GM18870 (cell line): ENCODE measurements at regions not wholly inside any gene's neighbourhood (a gene's known extent, or its start where the extent isn't known, plus 50 kb on each side); places are given as distances from the start of the nearest gene placed in this dataset.
"Not testable (repeated sequence)": the region's sequence is repeated elsewhere in the genome, so short reads cannot be mapped to it uniquely, and the experiment has no call there.

ENCODE experiments used
- ATAC-seq: cut with Tn5 transposase; IDR thresholded peaks from one replicate; pipeline ENCODE4 v1.9.1; 2021; ENCODE audit warnings: moderate library complexity; ENCODE audit not compliant: unreplicated experiment

DNA sequence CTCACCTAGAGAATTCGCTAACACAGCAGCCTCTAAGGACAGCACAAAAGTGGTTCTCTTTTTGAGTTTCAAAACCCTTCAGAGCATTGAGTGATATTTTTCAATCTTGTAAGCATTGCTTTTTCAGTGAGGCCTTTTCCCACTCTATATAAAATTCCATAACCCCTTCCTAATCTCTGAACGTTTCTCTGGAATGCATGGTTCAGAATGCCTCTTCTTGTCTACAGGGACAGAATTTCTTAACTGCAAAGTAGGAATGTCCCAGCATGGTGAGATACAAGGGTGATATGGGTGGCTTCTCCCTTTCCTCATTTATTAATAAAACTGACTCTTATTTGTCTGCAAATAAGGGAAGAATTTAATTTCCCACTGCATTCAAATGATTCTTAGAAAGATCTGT is 377.9 kb downstream of the LTN1 start:
- no peak for ATAC-seq

DNA sequence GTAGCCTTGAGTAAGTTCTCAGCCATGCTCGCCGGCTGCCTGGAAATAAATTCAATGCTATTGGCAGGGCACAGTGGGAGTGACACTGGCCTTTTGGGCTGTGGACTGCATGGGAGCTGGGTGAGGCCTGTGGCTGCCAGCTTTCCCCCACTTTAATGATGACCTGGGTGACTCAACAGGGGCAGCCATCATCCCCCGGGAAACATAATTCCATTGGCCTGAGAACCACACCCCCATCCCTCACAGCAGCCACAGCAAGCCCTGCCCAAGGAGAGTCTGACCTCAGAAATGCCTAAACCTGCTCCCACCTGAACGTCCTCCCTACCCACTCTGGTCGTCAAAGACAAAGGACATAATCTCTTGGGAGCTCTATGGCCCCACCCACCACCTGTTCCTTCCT is 384.0 kb downstream of the LTN1 start:
- ATAC-seq: no peak

DNA sequence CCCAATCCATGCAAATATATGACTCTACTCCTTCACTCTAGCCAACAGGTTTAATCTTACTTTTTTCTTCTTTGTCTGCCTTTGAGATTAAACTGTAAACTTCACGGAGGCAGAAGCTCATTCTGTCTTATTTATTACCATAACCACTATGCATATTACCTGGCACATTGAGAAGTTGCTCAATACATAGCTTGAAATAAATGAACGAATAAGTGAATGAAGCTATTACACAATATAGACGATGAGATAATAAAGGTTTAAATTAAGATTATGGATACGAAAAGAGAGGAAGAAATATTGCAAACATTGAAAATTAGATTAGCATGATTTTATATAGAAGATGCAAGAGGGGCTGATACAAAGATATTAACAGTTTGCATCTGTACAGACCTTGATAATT is 385.1 kb downstream of the LTN1 start:
- ATAC-seq: no peak

DNA sequence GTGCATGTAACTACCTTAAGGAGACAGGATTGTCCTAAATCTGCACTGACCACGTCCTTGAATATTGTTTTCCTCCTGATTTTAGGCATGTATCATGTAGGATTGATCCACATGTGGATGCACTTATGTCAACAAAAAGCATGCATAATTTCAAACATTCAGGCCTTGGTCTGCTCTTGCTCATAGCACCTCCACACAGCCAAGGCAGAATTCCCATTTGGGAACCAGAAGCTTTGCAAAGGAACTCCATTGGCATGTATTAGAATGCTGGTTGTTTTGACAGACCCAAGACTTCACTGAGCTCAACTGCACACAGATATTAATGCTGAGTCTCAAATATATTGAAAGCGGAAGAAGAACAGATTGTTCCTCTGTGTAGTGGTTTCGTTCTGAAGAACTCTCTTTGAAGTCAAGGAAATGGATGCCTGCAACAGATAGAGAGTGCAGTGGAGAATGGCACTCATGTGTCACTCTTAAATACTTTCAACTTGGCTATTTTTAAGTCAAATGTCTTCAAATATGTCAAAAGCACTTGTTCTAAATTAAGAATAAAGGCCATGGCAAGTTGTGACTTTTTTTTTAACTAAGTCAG is 387.6 kb downstream of the LTN1 start:
- peak; percentile 99 for ATAC-seq

DNA sequence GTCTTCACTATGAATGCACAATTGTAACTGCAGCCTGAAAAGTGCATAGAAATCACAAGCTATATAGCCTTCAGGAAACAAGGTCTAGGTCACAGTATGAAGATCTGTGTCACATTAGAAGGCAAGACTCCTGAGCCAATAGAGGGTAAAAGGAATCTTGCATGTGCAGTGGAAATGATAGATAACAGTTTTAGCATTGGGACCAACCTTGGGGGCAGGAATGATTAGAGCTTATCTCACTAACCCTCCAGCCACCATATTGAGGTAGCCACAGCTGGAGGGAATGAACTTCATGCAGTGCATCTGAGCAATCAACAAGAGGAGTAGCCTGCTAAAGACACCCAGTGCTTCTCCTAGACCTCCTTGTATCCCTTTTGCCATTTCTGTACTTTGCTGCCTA is 390.1 kb downstream of the LTN1 start:
- no peak for ATAC-seq

DNA sequence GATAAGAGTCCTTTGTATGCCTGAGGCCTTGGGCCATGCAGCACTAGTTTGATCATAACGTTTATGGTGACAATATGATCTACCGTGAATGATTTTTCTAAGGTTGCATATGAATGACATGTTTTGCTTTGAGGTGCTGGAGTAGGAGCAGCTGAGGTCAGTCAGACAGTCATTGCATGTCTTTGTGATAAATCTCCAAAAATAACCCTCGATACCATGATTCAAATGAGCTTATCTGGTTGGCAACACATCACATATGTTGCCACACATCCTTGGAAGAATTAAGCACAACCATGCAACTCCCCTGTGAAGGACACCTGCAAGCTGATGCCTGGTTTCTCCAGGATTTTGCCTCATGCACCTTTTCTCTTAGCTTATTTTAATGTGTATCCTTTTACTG is 394.5 kb downstream of the LTN1 start:
- ATAC-seq: no peak

DNA sequence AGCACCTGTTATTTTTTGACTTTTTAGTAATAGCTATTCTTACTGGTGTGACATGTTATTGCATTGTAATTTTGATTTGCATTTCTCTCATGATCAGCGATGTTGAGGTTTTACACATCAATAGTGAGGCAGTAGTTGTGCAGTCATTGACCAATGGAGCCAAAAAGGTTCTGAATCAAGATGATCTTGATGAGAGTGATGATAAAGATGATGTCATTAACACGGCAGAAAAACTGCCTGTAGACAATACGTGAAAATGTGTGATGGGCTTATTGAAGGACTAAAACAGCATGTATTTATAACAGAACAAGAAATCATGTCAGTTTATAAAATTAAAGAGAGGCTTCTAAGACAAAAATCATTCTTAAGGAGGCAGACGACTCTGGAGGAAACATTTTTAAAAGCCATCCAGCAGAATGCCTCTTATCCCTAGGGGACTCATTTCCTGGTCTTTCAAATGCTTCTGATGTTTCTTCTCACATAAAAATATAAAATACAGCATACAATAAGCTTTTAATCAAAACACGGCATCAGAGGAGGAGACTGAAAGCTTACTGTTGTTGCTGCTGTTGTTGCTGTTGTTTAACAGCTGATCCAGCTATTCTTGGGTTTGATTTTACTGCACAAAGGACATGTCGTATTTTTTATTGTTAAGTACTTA is 400.3 kb downstream of the LTN1 start:
- ATAC-seq: no peak

DNA sequence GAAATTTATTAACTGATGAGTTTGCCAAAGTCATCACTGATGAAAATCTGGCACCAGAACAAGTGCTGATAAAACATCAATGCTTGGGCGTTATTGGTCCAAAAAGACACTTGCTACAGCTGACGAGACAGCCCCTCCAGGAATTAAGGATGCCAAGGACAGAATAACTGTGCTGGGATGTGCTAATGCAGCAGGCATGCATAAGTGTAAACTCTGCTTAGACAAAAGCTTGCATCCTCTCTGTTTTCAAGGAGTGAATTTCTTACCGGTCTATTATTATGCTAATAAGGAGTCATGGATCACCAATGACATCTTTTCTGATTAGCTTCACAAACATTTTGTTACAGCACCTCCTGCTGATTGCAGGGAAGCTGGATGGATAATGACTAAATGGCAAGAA is 402.0 kb downstream of the LTN1 start:
- no peak for ATAC-seq

DNA sequence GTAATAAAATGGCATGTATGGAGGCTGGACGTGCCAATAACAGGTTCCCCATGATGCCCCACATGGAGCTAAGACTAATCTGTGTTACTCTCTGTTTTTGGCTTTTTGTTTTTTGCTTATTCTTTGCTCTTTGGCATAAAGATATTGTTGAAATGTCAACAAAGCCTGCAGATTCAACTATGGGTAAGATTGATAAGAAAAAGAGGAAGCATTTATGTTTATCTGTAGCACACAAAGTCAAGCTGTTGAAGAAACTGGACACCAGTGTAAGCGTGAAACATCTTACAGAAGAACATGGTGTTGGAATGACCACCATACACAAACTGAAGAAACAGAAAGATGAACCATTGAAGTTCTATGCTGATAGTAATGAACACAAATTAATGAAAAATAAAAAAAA is 402.7 kb downstream of the LTN1 start:
- no peak for ATAC-seq

DNA sequence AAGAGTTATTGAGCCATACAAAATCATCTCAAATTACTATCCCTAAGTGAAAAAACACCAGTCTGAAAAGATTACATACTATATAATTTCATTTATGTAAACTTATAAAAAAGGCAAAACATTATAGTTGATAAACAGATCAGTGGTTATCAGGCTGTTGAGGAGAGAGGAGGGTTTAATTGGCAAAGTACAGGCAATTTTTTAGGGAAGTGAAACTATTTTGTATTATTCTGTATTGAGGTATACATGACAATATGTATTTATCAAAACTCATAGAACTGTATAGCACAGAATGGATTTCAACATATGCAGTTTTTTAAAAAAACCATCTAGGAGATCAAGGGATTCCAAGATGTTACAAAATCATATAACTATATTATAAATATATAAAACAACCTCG is 403.7 kb downstream of the LTN1 start:
- no peak for ATAC-seq

DNA sequence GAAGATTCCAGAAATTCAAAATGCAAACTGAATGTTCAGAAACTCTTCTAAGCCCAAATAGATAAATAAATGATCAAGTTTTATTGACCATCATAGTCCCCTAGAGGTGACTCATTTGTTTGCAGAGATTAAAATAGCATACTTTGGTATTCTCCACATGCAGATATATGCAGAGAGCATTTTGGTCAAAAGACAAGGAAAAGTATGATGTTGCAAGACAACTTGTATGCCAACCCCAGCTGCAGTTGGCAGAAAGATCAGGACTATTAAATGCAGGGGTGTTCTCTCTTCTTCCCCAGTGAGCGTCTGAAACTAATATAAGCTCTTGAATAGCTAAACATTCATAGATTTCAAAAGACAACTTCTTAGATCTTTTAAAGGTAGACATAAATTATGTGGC is 404.9 kb downstream of the LTN1 start:
- no peak for ATAC-seq

DNA sequence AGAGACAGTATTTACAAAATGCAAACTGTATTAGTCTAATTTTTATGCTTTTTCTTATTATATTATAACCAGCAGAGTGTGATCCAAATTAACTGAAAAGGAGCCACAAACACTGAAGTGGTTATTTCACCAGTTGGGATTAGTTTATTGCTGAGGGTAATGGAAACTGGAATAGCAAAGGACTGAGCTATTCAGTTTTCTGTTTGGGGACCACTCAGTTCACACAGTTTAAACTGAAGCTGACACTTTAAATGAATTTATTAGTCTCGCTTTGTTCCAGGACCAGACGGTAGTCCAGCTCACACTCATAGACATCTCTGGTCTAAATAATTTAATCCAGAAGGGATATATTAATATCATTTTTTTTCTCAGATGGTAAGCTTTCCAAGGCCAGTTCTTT is 410.7 kb downstream of the LTN1 start:
- ATAC-seq: no peak

DNA sequence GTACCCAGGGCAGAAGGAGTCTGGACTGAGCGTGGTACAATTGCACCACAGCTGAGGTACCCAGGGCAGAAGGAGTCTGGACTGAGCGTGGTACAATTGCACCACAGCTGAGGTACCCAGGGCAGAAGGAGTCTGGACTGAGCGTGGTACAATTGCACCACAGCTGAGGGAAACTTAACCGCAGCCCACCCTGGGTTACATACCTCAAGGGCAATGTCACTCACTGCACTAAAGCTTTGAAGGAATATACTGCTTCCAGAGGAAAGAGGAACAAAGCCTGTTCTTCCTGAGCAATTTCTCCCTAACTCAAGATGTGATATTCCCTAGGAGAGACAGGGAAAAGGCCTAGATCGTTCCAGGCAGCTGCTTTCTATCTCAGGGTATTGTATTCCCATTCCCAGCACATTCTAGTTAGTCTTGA is 411.4 kb downstream of the LTN1 start:
- ATAC-seq: not testable (repeated sequence)

DNA sequence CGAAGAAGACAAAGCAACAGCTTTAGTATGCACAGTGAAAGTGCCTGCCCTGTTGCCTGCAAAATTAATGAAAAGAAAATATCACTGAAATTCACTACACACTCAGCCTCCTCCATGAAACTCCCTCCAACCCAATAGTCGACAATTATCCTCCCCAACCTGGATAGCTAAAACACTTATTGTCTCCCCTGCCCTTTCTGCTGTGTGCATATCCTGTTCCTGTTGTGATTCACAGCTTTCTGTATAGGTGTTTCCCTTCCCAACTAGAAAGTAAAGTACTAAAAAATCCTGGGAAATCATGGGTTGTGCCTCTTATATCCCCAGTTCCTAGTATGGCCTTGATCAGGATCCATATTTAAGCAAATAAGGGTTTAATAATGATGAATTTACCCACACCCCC is 412.1 kb downstream of the LTN1 start:
- ATAC-seq: no peak

DNA sequence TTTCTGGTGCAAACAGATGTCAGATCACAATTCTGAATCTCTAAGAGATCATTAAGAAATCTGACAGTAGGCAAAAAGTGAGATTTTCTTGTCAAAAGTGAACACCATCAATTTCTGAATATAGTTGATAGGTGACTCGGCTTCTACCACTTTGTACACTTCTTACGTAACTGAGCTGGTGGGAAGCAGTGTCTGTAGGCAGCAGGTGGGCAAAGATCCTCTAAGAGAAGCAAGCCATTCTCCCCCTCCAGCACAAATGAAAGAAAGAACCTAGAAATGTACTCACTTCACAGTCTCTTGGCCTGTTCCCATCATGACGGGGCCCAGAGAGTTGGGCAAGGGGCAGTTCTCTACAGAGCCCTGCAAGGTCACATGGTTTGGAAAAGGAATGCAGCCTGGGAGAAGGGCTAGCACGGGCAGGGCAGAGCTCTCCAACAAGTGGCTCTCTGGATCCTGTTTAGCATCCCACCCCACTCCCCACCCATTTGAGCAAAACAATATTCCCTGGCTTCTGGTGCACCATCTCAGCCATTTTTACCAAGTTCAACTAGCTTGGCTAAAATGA is 412.6 kb downstream of the LTN1 start:
- no peak for ATAC-seq

DNA sequence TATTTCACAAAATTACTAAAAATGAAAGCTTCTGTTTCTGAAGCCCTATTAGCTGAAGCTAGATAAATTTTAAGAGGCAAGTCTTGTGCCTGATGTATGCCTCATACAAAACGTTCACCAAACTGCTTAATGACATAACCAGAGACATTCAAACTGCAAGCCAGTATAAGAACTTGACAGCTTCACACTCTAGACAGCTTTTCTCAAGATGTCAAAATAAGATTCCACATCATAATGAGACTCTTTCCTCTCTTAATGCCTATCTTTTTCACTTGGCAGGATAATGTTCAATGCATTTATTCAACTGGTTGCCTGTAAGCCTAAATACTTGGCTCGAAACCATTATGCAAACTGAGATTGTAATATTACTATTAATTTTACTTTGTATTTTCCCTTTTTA is 424.0 kb downstream of the LTN1 start:
- ATAC-seq: no peak

DNA sequence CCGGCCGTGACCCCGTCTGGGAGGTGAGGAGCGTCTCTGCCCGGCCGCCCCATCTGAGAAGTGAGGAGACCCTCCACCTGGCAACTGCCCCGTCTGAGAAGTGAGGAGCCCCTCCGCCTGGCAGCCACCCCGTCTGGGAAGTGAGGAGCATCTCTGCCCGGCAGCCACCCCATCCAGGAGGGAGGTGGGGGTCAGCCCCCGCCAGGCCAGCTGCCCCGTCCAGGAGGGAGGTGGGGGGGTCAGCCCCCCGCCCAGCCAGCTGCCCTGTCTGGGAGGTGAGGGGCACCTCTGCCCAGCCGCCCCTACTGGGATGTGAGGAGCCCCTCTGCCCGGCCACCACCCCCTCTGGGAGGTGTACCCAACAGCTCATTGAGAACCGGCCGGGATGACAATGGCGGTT is 428.7 kb downstream of the LTN1 start:
- not testable (repeated sequence) for ATAC-seq

DNA sequence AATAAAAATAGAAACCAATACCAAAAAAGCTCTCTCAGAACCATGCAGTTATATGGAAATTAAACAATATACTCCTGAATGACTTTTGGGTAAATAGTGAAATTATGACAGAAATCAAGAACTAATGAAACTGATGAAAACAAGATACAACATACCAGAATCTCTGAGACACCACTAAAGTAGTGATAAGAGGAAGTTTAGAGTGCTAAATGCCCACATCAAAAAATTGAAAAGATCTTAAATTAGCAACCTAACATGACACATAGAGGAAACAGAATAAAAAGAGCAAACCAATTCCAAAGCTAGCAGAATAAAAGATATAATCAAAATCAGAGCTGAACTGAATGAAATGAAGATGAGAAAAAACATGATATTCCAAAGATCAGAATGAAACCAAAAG is 430.9 kb downstream of the LTN1 start:
- ATAC-seq: no peak

DNA sequence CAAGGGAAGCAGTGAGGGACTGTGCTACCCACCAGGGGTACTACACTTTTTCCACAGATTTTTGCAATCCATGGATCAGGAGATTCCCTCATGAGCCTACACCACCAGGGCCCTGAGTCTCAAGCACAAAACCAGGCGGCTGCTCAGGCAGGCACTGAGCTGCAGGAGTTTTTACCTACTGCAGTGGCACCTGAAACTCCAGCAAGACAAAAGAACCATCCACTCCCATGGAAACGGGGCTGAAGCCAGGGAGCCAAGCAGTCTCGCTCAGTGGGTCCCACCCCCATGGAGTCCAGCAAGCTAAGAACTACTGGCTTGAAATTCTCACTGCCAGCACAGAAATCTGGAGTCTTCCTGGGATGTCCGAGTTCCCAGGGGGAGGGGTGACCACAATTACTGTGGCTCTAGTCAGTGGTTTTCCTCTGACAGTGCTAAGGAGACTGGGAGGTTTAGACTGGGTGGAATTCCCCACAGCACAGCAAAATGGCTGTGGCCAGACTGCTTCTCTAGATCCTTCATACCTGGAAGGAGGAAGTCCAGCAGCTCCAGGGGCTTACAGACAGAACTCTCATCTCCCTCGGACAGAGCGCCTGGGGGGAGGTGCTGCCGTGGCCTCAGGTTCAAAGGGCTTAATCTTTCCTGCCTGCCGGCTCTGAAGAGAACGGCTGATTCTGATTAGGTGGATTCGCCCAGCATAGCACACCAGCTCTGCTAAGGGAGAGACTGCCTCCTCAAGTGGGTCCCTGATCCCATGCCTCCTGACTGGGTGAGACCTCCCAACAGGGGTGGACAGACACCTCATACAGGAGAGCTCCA is 437.8 kb downstream of the LTN1 start:
- no peak for ATAC-seq

DNA sequence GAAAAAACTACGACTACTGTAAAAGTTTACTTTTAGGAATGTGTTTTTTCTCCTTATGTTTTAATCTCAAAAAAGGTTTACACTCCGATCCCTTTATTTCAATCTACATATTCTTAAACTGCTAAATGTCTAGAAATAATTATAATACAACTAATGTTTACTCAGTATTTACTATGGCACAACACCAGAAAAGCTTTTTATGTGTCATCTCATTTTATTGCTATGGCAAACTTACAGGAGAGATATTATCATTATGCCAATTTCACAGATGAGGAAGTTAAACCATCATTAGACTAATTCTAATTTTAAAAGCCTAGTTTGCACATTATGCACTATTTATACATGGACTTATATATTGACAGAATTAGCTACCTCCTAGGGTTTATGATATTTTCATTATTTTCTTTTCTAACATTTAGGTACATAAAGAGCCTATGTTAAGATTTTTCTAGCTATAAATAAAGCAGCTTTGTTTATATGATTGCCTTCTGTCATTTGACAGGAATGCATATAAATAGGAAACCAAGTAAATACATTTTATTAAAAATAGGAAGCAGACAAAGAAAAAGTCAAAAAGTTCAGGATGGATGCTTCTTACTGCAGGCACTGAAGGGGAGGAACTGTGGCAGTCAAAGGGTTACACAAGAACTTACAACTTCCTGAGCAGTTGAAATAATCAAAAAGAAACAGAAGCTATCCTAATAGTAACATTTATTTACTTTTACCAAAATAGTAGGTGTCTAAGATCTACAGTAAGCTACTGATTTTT is 442.4 kb downstream of the LTN1 start:
- no peak for ATAC-seq

DNA sequence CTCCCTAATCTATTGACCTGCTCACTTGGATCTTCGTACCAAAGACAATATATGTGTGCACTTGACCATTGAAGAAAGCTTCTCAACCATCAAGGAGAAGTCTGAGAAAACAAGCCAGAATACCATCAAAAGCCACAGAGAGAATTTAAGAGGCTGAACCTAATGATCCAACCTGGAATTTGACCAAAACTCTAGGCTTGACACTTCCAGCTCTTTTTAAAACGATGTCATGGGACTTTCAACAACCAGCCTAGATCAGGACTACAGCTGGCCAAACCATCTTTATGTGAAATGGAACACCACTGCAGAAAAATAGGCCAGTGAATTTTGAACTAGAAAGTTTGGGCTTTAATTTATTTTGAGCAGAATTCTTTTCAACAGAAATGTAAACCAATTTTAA is 444.4 kb downstream of the LTN1 start:
- ATAC-seq: no peak
